GM13977 (cell line): ENCODE measurements at regions not wholly inside any gene's neighbourhood (a gene's known extent, or its start where the extent isn't known, plus 50 kb on each side); places are given as distances from the start of the nearest gene placed in this dataset.
"Not testable (repeated sequence)": the region's sequence is repeated elsewhere in the genome, so short reads cannot be mapped to it uniquely, and the experiment has no call there.

Experiments used
- DNase-seq: peaks from one replicate; pipeline ENCODE4 v3.0.0; 2012; ENCODE audit warnings: low spot score
- CTCF ChIP-seq: IDR thresholded peaks from 2 replicates; pipeline ENCODE4 v1.5.1; 2012; ENCODE audit warnings: mild to moderate bottlenecking, control low read depth; ENCODE audit not compliant: insufficient read depth; ENCODE audit errors: extremely low read depth, missing control alignments
- in situ Hi-C: fragments of 300-500 bp; cut with MboI; formaldehyde crosslinking; loops from one replicate; pipeline ENCODE4 v1.12.0; 2022; ENCODE audit warnings: low sequenced_read_pairs, low pct_unique_long_range_greater_than_20kb, mixed read lengths, inconsistent platforms; ENCODE audit not compliant: unreplicated experiment

- DNase-seq, result no peak
- no peak for TF ChIP-seq CTCF
- in situ Hi-C loops, result no loop called here
These were observed 495.3 kb upstream of the ARPP21 start for GRCh38 chr3:35144011-35144410.

GRCh38 chr3:35146256-35147035 is 492.9 kb upstream of the ARPP21 start:
- in situ Hi-C loops, DNase-seq: not testable (repeated sequence)

GRCh38 chr3:35183927-35184675 is 455.2 kb upstream of the ARPP21 start:
- in situ Hi-C loops, result no loop called here
- no peak for DNase-seq
- no peak for TF ChIP-seq CTCF

GRCh38 chr3:35184775-35185174 is 454.6 kb upstream of the ARPP21 start:
- DNase-seq, result no peak
- in situ Hi-C loops, result no loop called here
- no peak for TF ChIP-seq CTCF

DNA sequence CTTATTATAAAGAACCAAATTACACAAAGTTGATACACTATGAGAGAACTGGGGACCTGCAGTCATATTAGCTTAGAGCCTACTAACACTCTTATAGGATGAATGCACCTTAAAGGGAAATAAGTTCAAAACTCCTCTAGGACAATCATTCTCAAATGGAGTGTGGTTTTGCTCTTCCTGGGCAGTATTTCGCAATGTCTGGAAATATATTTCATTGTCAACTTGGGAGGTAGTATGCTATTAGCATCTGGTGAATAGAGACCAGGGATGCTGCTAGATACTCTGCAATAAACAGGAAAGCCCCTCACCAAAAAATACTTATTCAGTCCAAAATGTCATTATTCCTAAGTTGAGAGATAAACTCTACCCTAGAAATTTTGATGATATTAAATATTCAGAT is 451.4 kb upstream of the ARPP21 start:
- TF ChIP-seq CTCF, result no peak
- no peak for DNase-seq
- in situ Hi-C loops, result no loop called here

GRCh38 chr3:35194666-35195065 is 444.7 kb upstream of the ARPP21 start:
- no peak for DNase-seq
- in situ Hi-C loops, result no loop called here
- TF ChIP-seq CTCF, result no peak

DNA sequence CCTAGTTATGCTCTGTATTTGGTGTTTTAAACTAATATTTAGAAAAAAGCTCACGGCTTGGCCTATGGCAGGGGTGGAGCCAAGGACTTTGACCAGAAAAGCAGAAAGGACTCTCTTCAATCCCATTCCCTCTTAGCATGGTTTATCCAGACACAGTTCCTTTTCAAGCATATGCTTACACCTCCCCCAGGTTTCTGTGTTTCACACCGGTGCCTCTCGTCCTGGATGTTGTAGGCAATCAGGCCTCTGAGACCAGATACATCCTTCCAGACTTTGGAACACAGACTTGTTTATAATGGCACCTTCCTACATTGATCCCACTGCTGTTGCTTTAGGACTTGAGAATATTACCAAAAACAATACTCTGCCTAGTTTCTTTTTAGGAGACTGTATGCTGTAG is 440.5 kb upstream of the ARPP21 start:
- TF ChIP-seq CTCF, result no peak
- no peak for DNase-seq
- in situ Hi-C loops, result no loop called here
